Bone marrow (tissue), 2 donors: ENCODE measurements at regions not wholly inside any gene's neighbourhood (a gene's known extent, or its start where the extent isn't known, plus 50 kb on each side); places are given as distances from the start of the nearest gene placed in this dataset.

Experiments used
- DNase-seq, 2 donors: peaks; one replicate each; lab custom pipeline; 2025; lab: John Stamatoyannopoulos, UW

- no peak for DNase-seq
These were observed 688.8 kb downstream of the SEMA5A start for GRCh38 chr5:8857051-8857450.

GRCh38 chr5:8861764-8862163, 684.1 kb downstream of the SEMA5A start:
- no peak for DNase-seq

- no peak for DNase-seq
These were observed 681.8 kb downstream of the SEMA5A start for GRCh38 chr5:8864053-8864452.

- DNase-seq = no peak
These were observed 680.6 kb downstream of the SEMA5A start for GRCh38 chr5:8865266-8865665.

GRCh38 chr5:8865686-8866374, 680.0 kb downstream of the SEMA5A start:
- DNase-seq = no peak

GRCh38 chr5:8868283-8868682, 677.6 kb downstream of the SEMA5A start:
- DNase-seq = no peak

- DNase-seq = no peak
These were observed 675.9 kb downstream of the SEMA5A start for GRCh38 chr5:8869932-8870331.

- DNase-seq = no peak
These were observed 675.4 kb downstream of the SEMA5A start for GRCh38 chr5:8870349-8870958.

GRCh38 chr5:8870959-8871355, 674.9 kb downstream of the SEMA5A start:
- DNase-seq = no peak

- no peak for DNase-seq
These were observed 674.4 kb downstream of the SEMA5A start for GRCh38 chr5:8871446-8871845.

- DNase-seq = no peak
These were observed 670.2 kb downstream of the SEMA5A start for GRCh38 chr5:8875722-8876121.

- no peak for DNase-seq
These were observed 666.6 kb downstream of the SEMA5A start for GRCh38 chr5:8879248-8879647.

GRCh38 chr5:8884029-8884428, 661.8 kb downstream of the SEMA5A start:
- DNase-seq = no peak

- no peak for DNase-seq
These were observed 652.9 kb downstream of the SEMA5A start for GRCh38 chr5:8892926-8893325.

- DNase-seq = no peak
These were observed 651.8 kb downstream of the SEMA5A start for GRCh38 chr5:8894031-8894430.

- no peak for DNase-seq
These were observed 650.8 kb downstream of the SEMA5A start for GRCh38 chr5:8895062-8895461.

- no peak for DNase-seq
These were observed 650.3 kb downstream of the SEMA5A start for GRCh38 chr5:8895599-8895998.

GRCh38 chr5:8897316-8897715, 648.6 kb downstream of the SEMA5A start:
- DNase-seq = no peak

- no peak for DNase-seq
These were observed 640.9 kb downstream of the SEMA5A start for GRCh38 chr5:8905021-8905420.

GRCh38 chr5:8906303-8906967, 639.4 kb downstream of the SEMA5A start:
- no peak for DNase-seq

- no peak for DNase-seq
These were observed 638.6 kb downstream of the SEMA5A start for GRCh38 chr5:8907168-8907868.

GRCh38 chr5:8908055-8908683, 637.7 kb downstream of the SEMA5A start:
- DNase-seq = no peak
